D721Med (cell line): ENCODE measurements at regions not wholly inside any gene's neighbourhood (a gene's known extent, or its start where the extent isn't known, plus 50 kb on each side); places are given as distances from the start of the nearest gene placed in this dataset.

Source experiments
- DNase-seq: peaks from one replicate; pipeline ENCODE4 v3.0.0; 2011; ENCODE audit warnings: low spot score; ENCODE audit not compliant: insufficient read length
- FAIRE-seq: peaks from 2 replicates; lab custom pipeline; 2011; peaks lifted over from hg19 to GRCh38; lab: Jason Lieb, UNC
- CTCF ChIP-seq: IDR thresholded peaks from 2 replicates; pipeline ENCODE4 v1.5.1; 2012; ENCODE audit warnings: mild to moderate bottlenecking, control low read depth; ENCODE audit not compliant: insufficient read depth; ENCODE audit errors: missing control alignments

GRCh38 chrY:17018126-17018525, 861.9 kb downstream of the CDY2B start:
- FAIRE-seq (no peak), DNase-seq (no peak)
- no peak for TF ChIP-seq CTCF

- no peak for DNase-seq
- FAIRE-seq, result no peak
- no peak for TF ChIP-seq CTCF
Measured at GRCh38 chrY:16993551-16993950, 886.5 kb downstream of the CDY2B start.

- FAIRE-seq (no peak), DNase-seq (no peak)
- TF ChIP-seq CTCF, result no peak
Measured at GRCh38 chrY:16981776-16982175, 898.2 kb downstream of the CDY2B start.

GRCh38 chrY:16959071-16959470, 920.9 kb downstream of the CDY2B start:
- TF ChIP-seq CTCF, result no peak
- no peak for DNase-seq
- FAIRE-seq, result no peak

GRCh38 chrY:16947221-16947620, 932.8 kb downstream of the CDY2B start:
- TF ChIP-seq CTCF, result no peak
- no peak for FAIRE-seq

More at GRCh38 chrY:16947221-16947620, 932.8 kb downstream of the CDY2B start:
- DNase-seq, result no peak
